ENCODE measurements at regions not wholly inside any gene's neighbourhood (a gene's known extent, or its start where the extent isn't known, plus 50 kb on each side); places are given as distances from the start of the nearest gene placed in this dataset.
A peak's percentile ranks its signal among the peaks of the same experiment; 100 is the strongest.

DNA sequence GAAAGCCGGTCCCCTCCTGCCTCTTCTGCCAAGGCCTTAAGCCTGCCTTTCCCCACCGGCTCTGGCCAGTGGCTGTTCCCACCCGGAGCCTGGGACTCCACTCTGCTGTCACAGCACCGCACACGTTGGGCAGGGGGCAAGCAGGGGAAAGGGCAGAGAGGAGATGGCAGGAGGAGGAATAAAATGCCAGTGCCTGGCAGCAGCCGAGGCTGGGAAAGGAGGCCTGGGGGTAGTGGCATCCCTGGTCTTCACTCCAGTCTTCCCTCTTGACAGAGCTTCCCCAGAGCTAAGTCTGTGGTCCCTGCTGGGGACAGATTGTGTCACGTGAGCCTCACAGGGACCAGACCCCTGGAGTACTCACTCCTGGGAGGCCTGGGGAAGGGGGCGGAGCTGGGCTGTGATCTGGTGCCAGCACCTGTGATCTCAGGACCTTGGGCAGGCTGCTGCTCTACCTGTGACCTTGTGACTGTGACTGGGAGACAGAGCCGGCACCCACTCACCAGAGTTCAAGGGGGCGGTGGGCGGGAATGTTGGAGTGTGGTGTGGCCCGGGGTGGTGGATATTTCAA lies 97.2 kb upstream of the GSE1 start (continued):
- TF ChIP-seq, protein P1, sequence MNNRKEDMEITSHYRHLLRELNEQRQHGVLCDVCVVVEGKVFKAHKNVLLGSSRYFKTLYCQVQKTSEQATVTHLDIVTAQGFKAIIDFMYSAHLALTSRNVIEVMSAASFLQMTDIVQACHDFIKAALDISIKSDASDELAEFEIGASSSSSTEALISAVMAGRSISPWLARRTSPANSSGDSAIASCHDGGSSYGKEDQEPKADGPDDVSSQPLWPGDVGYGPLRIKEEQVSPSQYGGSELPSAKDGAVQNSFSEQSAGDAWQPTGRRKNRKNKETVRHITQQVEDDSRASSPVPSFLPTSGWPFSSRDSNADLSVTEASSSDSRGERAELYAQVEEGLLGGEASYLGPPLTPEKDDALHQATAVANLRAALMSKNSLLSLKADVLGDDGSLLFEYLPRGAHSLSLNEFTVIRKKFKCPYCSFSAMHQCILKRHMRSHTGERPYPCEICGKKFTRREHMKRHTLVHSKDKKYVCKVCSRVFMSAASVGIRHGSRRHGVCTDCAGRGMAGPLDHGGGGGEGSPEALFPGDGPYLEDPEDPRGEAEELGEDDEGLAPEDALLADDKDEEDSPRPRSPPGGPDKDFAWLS (CRISPR knock-in tag; IDR thresholded peaks at IDR 0.05; ENCODE audit: borderline replicate concordance): 0 out of 2 replicates have a peak, but pooled peaks have one; percentile 44
- TF ChIP-seq ZNF253 (CRISPR knock-in tag; IDR thresholded peaks at IDR 0.05; ENCODE audit: borderline replicate concordance) (peak; percentile 68; the same call in 1 of the 2 replicates), ZNF562 (CRISPR knock-in tag; IDR thresholded peaks at IDR 0.05; ENCODE audit: borderline replicate concordance) (no peak), MIER3 (CRISPR knock-in tag; IDR thresholded peaks at IDR 0.05; ENCODE audit: borderline replicate concordance) (peak; percentile 27; the same call in 1 of the 2 replicates), RFXAP (CRISPR knock-in tag; IDR thresholded peaks at IDR 0.05; ENCODE audit: borderline replicate concordance) (peak; percentile 89), ZNF17 (CRISPR knock-in tag; IDR thresholded peaks at IDR 0.05) (no peak), ZNF382 (CRISPR knock-in tag; IDR thresholded peaks at IDR 0.05; ENCODE audit: borderline replicate concordance) (no peak), MZF1 (CRISPR knock-in tag; IDR thresholded peaks at IDR 0.05; ENCODE audit: borderline replicate concordance) (no peak), IKZF4 (CRISPR knock-in tag; IDR thresholded peaks at IDR 0.05; ENCODE audit: borderline replicate concordance, low read depth, not compliant biosample characterization) (peak; percentile 39), MEIS1 (CRISPR knock-in tag; IDR thresholded peaks at IDR 0.05; ENCODE audit: borderline replicate concordance) (peak; percentile 90; the same call in 1 of the 2 replicates), ZNF33B (CRISPR knock-in tag; IDR thresholded peaks at IDR 0.05) (no peak; the same call in 1 of the 2 replicates), NFIC (IDR thresholded peaks at IDR 0.05; ENCODE audit: low read length) (no peak; the same call in 1 of the 2 replicates), XRCC5 (optimal IDR thresholded peaks at IDR 0.05; ENCODE audit: low read length) (peak; percentile 19), KAT2B (IDR thresholded peaks at IDR 0.05; ENCODE audit: borderline replicate concordance, low read depth, low read length) (no peak), ZNF749 (CRISPR knock-in tag; IDR thresholded peaks at IDR 0.05; ENCODE audit: borderline replicate concordance) (no peak; the same call in 1 of the 2 replicates)
- TF ChIP-seq, protein P2, sequence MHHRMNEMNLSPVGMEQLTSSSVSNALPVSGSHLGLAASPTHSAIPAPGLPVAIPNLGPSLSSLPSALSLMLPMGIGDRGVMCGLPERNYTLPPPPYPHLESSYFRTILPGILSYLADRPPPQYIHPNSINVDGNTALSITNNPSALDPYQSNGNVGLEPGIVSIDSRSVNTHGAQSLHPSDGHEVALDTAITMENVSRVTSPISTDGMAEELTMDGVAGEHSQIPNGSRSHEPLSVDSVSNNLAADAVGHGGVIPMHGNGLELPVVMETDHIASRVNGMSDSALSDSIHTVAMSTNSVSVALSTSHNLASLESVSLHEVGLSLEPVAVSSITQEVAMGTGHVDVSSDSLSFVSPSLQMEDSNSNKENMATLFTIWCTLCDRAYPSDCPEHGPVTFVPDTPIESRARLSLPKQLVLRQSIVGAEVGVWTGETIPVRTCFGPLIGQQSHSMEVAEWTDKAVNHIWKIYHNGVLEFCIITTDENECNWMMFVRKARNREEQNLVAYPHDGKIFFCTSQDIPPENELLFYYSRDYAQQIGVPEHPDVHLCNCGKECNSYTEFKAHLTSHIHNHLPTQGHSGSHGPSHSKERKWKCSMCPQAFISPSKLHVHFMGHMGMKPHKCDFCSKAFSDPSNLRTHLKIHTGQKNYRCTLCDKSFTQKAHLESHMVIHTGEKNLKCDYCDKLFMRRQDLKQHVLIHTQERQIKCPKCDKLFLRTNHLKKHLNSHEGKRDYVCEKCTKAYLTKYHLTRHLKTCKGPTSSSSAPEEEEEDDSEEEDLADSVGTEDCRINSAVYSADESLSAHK (CRISPR knock-in tag; IDR thresholded peaks at IDR 0.05; ENCODE audit: borderline replicate concordance): no peak
- TF ChIP-seq, protein P3, sequence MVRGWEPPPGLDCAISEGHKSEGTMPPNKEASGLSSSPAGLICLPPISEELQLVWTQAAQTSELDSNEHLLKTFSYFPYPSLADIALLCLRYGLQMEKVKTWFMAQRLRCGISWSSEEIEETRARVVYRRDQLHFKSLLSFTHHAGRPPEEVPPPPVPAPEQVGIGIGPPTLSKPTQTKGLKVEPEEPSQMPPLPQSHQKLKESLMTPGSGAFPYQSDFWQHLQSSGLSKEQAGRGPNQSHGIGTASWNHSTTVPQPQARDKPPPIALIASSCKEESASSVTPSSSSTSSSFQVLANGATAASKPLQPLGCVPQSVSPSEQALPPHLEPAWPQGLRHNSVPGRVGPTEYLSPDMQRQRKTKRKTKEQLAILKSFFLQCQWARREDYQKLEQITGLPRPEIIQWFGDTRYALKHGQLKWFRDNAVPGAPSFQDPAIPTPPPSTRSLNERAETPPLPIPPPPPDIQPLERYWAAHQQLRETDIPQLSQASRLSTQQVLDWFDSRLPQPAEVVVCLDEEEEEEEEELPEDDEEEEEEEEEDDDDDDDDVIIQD (CRISPR knock-in tag; IDR thresholded peaks at IDR 0.05; ENCODE audit: low read depth): no peak; the same call in 1 of the 2 replicates
- TF ChIP-seq, protein P4, sequence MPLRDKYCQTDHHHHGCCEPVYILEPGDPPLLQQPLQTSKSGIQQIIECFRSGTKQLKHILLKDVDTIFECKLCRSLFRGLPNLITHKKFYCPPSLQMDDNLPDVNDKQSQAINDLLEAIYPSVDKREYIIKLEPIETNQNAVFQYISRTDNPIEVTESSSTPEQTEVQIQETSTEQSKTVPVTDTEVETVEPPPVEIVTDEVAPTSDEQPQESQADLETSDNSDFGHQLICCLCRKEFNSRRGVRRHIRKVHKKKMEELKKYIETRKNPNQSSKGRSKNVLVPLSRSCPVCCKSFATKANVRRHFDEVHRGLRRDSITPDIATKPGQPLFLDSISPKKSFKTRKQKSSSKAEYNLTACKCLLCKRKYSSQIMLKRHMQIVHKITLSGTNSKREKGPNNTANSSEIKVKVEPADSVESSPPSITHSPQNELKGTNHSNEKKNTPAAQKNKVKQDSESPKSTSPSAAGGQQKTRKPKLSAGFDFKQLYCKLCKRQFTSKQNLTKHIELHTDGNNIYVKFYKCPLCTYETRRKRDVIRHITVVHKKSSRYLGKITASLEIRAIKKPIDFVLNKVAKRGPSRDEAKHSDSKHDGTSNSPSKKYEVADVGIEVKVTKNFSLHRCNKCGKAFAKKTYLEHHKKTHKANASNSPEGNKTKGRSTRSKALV (CRISPR knock-in tag; IDR thresholded peaks at IDR 0.05): peak; percentile 80
- TF ChIP-seq, protein P5, sequence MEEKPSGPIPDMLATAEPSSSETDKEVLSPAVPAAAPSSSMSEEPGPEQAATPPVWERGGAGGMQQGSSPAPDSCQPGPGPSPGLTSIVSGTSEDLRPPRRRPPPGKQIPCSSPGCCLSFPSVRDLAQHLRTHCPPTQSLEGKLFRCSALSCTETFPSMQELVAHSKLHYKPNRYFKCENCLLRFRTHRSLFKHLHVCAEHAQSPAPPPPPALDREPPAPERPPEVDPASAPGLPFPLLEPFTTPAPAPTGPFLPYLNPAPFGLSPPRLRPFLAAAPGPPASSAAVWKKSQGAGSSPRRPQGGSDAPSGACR (CRISPR knock-in tag; IDR thresholded peaks at IDR 0.05): peak; percentile 86
